HG02623 (cell line): ENCODE measurements at regions not wholly inside any gene's neighbourhood (a gene's known extent, or its start where the extent isn't known, plus 50 kb on each side); places are given as distances from the start of the nearest gene placed in this dataset.

Source experiments
- ATAC-seq: cut with Tn5 transposase; IDR thresholded peaks from one replicate; pipeline ENCODE4 v1.9.1; 2021; ENCODE audit warnings: moderate library complexity; ENCODE audit not compliant: unreplicated experiment

DNA sequence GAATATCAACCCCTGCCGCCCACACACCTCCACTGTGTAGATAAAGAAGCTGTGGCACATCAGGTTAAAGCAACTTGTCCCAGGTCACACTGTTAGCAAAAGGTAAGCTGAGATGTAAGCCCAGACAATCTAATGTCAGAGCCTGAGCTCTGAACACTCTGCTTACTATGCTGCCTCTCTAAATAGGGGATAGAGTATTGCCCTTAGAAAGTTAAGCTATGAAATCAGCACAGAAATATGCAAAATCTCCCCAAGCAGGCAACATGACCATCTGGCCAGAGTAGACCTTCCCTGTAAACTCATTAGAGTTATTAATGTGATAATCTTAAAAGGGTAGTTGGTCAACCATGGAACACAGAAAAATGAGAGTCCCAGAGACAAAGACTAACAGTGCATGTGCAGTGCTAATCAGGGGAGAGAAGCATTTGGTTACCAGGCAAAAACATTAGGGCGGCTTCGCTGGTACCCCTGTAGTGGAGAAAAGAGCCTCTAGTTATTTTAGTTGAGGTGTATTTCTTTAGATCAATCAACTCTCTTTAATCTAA lies 171.0 kb downstream of the BTG1 start:
- no peak for ATAC-seq

DNA sequence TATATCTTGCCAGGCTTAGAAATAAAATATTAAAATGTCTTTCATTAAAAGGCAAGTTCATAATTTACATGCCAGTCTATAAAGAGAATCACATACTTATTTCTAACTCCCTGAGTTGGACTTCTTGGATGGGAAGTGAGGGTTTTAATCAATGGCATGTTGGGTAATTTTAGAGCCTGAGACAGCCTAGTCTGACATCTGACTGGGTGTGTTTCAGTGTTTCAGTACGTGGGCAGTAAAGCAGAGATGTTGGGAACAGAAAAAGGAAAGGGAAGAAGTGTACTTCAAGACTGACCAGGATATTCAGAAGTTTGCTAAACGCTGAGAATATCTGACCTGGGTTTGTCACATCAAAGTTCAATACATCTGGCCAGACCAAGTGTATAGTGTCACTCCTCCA lies 171.8 kb downstream of the BTG1 start:
- no peak for ATAC-seq

DNA sequence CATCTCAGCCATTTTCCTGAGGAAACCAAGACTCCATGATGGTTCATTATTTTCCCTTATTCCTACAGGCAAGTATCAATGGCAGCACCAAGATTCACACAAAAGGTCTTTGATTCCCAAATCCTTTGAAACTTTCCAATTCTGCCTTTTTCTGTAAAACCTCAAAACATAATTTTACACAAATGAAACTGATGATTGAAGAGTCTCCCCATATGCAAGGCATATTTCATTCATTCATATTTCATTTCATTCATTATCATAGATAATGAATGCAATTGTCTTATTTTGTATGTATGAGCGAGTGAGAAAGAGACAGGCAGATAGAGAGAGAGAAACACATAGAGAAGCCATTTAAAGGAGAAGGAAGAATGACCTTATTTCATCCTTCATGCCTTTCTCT lies 172.8 kb downstream of the BTG1 start:
- no peak for ATAC-seq

DNA sequence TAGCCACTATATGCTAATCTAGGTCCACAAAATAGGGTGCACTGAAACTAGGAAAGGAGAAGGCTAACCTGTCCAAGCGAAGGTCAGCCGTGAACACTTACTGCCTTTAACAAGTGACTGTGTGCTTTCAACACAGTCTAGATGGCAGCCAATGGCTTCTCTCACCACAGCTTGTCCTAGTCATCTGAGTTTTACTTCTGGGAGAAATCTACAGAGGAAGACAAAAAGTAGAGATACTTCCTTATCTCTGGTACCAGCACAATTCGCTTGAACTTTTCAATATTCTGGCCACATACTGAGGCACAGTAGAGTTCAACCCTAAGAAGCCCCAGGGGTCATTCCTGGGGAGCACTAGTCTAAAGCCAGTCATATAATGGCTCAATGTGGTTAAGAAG lies 176.9 kb downstream of the BTG1 start:
- no peak for ATAC-seq

DNA sequence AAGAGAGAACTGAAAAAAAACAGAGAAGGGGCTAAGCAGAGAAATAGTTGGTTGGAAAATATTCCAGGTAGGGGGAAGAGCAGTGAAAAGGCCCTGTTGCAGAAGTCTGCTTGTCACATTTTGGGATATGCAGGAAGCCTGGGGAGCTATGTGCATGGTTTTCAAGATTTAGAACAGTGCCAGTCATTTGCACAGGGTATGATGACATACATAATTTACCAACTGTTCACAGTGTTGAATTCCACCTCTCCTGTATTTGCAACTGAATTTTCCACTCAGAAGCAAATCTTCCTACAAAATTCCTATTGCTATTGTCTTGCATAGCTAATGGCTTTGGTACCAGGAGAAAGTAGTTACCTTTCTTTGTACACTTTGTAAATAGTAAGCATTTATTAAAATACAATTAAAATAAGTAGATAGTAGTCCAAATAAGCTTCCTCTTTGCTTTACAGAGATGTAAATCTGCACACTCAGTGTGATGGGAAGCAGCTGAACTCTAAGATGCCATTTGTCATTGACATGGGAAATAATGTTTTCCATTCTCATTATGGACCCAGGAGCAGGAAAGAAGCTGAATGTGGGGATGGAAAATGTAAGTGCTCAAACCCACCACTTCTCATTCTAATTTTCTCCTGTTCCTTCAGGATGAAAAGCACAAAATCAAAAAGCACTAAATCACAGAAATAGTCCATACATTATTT lies 177.4 kb downstream of the BTG1 start:
- no peak for ATAC-seq

DNA sequence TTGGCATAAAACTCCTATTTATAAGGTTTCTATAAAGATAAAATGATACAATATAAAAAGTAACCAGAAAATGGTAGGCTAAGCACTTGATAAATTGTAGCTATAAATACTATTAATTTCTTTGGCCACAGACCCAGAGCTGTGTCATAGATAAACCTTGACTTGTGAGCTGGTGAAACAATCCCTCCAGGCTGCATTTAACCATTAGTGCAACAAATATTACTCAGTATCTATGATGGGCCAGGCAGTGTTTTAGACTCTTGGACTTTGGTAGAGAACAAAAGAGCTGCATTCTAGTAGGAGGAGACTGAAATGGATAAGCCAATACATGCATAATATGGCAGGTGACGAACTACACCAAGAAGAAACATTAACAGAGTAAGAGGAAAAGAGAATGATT lies 178.1 kb downstream of the BTG1 start:
- no peak for ATAC-seq

DNA sequence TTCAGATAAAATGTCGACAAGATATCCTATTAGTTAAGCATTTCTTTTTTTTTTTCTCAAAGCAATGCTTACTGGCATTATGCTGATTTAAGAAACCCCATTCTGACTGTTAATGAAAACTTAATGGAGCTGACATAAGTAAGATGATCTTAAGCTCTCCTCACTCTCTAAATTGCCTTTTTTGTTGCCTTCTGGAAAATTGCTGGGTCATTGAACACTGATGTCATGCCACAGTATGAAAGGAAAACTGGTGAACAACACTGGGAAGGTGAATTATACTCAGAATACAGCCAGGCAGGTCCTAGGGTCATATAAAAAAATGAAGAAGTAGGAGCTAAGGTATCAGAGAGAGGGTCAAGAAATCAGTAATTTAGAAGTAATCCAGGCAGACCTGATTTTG lies 179.9 kb downstream of the BTG1 start:
- ATAC-seq: no peak

DNA sequence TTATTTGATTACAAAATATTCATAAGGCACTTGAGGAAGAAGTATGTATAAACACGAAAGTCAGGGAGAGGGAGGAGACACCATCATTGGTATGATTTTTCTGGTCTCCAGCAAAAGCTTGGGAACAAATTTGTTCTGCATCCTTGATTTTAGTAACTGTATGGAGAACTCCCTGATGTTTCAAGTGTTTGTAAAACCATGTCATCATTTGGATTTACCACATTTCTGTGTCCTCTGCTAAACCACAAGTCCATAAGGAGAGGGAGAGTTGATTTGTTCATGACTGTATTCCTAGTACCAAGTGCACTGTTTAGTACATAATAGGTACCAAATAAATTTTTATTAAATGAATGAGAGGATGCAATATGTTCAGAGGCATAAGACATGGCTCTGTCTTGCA lies 181.1 kb downstream of the BTG1 start:
- no peak for ATAC-seq

DNA sequence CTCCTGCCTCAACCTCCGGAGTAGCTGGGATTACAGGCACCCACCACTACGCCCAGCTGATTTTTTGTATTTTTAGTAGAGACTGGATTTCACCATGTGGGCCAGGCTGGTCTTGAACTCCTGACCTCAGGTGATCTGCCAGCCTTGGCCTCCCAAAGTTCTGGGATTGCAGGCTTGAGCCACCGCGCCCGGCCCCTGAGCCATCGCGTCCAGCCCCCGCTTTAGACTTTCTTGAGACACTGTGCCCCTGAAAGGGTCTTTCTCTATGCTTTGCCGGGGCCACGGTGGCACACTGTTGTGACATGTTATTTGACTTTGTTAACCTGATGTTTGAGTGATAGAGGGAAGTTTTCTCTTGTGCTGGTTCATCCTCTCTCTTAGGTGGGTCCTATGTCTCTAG lies 186.4 kb downstream of the BTG1 start:
- no peak for ATAC-seq

DNA sequence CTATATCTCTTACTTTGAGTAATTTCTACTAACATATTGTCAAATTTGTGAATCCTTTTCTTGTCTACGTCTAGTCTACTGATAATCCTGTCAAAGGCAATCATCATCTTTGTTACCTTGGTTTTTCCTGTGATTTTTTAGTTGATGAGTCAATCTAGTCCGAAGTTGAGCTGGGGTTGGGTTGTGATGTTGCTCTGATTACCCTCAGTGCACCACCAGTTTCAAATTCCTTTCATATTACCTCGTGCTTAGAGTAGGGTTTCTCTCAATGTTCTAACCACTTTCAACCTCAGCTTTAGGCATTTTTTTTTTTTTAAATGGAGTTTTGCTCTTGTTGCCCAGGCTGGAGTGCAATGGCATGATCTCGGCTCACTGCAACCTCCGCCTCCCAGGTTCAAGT lies 186.8 kb downstream of the BTG1 start:
- ATAC-seq: no peak

DNA sequence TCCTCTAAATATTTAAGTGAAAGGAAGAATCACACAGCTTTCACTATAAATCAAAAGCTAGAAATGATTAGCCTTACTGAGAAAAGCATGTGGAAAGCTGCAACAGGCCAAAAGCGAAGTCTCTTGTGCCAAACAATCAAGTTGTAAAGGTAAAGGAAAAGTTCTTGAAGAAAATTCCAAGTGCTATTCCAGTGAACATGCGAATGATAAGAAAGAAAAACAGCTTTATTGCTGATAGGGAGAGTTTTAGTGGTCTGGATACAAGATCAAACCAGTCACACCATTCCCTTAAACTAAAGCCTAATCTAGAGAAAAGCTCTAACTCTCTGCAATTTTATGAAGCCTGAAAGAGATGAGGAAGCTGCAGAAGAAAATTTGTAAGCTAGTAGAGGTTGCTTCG lies 190.9 kb downstream of the BTG1 start:
- ATAC-seq: no peak

DNA sequence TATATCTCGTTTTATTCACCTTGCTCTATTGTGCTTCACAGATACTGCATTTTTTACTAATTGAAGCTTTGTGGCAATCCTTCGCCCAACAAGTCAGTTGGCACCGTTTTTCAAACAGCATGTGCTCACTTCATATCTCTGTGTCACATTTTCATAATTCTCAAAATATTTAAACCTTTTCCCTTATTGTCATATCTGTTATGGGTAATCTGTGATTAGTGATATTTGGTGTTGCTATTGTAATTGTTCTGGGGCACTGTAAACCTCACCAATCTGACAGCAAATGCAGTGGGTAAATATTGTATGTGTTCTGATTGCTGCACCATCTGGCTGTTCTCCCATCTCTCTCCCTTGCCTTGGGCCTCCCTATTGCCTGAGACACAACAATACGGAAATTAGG lies 191.3 kb downstream of the BTG1 start:
- ATAC-seq: no peak

DNA sequence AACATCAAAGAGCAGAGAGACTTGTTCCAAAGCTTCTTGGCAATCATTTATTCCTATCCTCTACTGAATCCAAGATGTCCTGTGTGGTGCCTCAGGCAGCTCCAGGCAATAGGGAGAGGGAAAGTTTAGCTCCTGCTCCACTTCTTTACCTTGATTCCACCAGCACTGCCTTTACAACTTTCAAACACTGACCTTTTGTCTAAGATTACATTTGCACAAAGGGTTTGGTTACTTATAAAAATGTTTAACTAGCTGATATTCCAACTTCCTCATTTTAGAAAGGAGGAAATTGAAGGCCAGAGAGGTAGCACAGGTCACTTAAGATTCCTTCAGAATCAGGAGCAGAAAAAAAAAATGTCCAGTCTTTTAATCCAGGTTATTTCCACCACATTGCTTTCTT lies 192.7 kb downstream of the BTG1 start:
- no peak for ATAC-seq

DNA sequence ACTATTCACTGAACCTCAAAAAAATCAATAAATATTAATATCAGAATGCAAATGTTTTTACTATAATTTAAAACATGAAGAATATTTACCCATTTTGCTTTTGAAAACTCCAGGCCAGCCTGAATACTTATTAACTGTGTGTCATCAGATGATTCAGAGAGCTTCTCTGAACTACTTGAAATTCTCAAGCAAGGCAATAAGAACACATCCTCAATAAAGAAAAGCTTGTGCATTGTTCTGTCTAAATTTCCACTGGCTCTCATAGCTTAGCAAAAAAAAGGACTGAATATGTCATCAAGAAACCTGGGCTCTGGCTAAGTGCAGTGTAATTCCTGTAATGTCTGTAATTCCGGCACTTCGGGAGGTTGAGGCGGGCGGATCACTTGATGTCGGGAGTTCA lies 194.1 kb downstream of the BTG1 start:
- ATAC-seq: no peak

DNA sequence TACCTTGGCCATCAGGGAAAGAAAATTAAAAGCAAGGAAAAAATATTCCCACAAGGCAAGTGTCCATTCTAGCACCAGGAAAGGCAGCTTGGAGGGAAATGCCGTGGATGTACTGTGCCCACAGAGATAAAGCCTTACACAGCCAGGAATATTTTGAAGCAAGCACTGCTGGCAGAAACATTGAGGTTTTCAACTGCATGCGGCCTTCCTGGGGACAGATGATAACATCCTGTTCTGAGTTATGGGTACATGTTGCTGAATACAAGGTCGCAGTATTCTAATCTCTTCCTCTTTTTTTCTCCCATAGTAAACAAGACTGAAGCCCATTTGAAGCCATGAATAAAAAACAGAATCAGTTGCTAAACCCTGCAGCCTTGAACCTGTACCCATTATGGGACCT lies 197.1 kb downstream of the BTG1 start:
- no peak for ATAC-seq

DNA sequence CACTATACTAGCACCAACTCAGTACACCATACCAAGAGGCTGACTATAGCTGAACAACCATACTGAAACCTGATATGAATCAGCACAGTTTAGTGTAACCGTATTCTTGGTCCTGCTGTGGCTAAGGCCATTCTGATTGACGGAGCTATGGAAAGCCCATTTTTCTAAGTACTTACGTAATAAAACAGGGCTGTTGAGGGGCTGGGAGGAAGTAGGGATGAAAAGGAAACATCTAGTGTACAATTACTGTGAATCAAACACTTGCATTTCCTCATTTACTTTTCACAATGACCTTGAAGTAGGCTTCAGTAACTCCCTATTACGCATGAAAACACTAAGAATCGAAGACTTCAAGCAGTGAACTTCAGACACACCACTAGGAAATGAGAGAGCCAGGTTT lies 198.2 kb downstream of the BTG1 start:
- ATAC-seq: peak; percentile 82

DNA sequence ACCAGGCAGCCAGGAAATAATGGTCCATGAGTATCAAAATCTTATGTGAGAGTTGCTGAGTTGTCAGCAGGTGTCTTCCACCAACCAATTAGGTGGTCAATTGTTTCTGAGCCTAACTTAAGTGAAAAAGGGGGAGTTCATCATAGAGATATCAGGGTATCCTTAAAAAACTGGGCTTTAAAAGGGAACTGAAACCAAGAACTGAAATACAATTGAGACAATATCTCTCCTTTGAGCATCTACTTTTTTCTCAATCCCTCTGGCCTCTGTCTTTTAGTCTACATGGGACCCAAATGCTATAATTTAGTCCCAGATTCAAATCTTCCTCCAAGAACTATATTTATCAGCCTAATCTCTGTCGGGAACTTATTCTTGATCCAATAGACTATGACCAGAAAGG lies 201.0 kb downstream of the BTG1 start:
- ATAC-seq: no peak

DNA sequence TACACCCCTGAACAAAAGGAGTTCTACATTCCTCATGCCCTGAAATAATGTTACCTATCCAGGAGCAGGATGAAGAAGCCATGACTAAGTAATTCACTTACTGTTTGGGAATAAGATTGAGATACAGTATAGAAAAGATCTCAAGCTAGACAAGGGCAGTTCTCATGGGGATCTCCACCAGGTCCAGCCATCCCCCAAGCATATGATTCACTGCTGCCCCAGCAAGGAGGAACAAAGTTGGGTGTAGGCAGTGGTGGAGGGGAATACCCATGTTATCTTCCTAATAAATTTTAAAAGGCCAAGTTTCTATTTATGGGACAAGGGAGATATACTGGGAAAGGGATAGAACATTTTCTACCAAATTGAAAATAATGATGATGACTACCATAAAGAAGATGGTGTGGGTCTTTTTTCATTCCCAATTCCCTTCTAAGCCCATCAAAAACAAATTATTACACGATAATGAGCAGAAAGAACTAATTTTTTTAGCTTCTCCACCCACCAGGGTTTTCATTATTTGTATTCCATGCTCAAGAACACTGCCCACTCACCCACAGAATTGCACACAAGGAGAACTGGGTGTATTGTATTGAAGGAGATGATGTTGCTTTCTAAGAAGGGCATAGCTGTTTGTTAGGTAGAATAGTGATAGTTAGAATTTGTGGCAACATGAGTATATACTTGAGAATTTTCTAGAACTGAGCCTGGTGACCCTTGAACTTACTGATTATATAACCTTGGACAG lies 204.6 kb downstream of the BTG1 start:
- ATAC-seq: no peak

DNA sequence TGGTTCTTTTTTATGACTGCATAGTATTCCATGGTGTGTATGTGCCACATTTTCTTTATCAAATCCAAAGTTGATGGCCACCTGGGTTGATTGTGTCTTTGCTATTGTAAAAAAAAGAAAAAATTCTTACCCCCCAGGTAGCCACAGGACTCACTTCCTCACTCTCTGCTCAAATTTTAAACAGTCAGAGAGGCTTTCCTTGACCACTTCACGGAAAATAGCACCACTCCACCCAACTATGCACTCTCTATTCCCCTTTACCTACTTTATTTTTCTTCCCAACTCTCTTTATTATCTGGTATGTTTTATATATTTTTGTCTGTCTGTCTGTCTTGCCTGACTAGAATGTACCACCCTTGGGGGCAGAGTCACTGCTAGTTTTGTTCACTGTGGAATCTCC lies 205.3 kb downstream of the BTG1 start:
- ATAC-seq: no peak

DNA sequence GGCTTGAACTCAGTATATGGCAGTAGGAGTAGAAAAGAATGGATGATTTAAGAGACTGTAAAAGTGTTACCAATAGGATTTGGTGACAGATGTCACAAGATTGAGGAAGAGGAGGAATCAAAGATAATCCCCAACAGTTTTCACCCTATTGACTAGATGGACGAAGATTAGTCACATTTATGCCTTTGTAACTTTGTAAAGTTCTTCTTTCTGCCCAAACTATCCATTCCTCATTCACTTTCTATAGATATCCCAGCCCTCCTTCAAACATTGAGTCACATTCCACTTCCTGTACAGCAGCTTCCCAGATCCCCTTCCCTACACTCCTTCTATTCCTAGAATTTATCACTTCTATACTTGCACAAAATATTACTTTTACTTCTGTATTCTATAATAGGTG lies 207.9 kb downstream of the BTG1 start:
- ATAC-seq: no peak

DNA sequence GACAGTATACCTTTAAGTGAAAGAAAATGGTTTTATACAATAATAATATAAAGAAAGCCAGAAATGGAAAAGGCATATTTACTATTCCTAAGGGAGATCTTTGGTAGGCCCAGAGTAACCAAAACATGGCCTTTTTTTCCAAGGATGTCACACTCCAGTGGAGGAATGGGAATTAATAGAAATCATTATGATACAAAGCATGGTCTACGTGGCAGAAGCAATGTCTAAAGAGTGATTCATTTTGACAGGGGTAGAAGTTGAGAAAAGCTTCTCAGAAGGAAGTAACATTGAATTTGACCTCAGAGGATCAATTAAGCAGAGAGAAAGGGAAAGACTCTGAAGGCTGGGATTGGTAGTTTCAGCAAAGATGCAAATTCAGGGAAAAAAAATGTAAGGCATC lies 208.6 kb downstream of the BTG1 start:
- no peak for ATAC-seq

DNA sequence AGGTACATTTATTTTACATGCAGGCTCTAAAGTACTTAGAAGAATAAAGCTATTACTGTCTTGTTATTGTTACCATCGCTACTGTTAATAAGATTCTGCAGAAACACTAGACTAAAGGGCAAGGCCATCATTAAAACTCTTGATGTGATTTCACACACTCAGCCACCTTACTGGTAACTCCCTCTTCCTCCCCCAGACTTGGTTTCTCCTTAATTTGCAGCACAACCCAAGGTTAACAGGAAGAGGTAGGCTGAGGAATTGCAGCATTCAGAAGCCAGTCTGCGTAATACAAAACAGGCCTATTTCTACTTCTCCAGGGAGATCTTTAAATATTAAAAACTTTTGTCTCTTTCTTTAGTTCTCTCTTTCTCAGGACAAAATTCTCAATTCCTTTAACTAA lies 210.3 kb downstream of the BTG1 start:
- ATAC-seq: no peak

DNA sequence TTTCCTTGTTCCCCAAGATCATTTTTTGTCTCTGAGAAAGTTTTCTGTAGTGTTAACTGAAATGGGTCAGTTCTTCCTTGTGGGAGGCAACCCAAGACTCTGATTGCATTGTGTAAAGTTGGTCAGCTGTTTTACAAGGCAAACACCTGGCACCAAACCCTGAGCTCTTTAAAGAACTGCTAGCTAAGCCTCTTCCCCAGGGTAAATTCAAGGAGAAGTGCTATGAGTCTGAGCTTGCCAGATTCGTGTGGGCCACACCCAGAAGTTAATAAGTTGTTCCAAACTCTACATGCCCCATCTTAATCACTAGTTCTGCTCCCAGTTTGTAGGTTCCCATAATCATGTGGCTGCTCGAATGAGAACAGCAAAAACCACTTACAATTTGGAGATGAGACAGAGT lies 214.5 kb downstream of the BTG1 start:
- no peak for ATAC-seq
